NB4 (cell line): ENCODE measurements at regions not wholly inside any gene's neighbourhood (a gene's known extent, or its start where the extent isn't known, plus 50 kb on each side); places are given as distances from the start of the nearest gene placed in this dataset.

Source experiments
- CTCF ChIP-seq: IDR thresholded peaks from one replicate; pipeline ENCODE4 v1.5.1; 2012; ENCODE audit warnings: low read depth, low read length
- MYC ChIP-seq: IDR thresholded peaks from 2 replicates; pipeline ENCODE4 v1.6.1; 2011; ENCODE audit warnings: low read depth, low read length
- POLR2A ChIP-seq: IDR thresholded peaks from 2 replicates; pipeline ENCODE4 v1.6.1; 2011; ENCODE audit warnings: mild to moderate bottlenecking; ENCODE audit not compliant: insufficient read length; ENCODE audit errors: extremely low read depth

- TF ChIP-seq CTCF (no peak), POLR2A (no peak), MYC (no peak)
Observed at GRCh38 chr16:51797669-51798259, 646.7 kb upstream of the SALL1 start.
